ENCODE measurements at regions not wholly inside any gene's neighbourhood (a gene's known extent, or its start where the extent isn't known, plus 50 kb on each side); places are given as distances from the start of the nearest gene placed in this dataset.
"Not testable (repeated sequence)": the region's sequence is repeated elsewhere in the genome, so short reads cannot be mapped to it uniquely, and the experiment has no call there.

DNA sequence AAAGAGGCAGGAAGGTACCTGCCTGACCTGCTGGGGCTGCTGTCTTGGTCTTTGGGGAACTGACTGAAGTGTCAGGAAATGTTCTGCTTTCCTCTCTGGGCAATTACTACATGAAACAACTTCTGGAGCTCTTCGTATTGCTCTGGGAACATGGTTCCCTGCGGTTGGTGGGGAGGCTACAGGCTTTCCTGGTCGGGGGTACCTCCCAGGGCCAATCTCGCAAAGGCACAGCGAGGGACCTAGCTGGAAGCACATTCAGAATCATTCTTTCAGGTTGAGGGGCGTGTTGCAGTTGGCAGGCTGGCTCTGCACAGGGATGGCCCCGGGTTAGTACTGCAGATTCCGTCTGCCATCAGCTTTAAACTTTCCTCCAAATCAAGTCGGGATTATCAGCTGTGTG lies 88.9 kb upstream of the RANBP3L start:
- DNase-seq (ENCODE audit: low read depth): no peak

DNA sequence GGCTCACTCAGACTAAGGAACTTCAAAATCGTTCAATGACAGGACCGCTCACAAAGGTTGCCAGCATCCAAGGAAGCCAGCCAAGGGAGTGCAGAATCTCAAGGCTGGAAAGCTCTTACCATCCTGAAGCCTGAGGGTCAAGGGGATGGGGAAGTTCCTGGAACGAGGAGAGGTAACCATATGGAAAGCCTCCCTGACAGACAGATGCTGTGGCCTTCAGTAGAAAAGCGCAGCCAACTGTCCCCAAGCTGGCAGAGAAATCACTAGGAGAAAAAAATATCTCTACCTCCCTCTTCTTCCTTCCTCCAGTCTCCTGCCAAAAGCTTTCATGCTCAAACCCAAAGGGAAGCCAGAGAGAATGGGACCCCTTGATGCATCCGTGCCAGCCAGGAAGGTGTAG lies 90.5 kb upstream of the RANBP3L start:
- no peak for DNase-seq (ENCODE audit: low read depth)

DNA sequence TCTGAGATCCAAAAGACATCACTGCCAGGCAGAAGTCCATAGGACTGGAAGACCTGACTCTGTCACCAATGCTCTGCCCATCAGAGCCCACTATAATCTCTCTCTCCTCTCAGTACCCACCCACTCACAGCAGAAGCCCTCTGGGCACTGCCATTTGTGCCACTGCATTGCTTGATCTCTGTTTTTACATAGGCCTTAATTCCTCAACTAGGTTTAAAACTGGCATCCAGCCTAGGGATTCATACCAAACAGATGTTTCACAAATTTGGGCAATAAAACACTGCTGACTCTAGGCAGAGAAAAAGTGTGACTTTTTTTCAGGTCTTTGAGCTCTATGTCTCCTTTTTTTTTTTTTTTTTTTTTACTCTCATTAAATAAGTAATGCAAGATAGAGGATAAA lies 91.1 kb upstream of the RANBP3L start:
- no peak for DNase-seq (ENCODE audit: low read depth)

DNA sequence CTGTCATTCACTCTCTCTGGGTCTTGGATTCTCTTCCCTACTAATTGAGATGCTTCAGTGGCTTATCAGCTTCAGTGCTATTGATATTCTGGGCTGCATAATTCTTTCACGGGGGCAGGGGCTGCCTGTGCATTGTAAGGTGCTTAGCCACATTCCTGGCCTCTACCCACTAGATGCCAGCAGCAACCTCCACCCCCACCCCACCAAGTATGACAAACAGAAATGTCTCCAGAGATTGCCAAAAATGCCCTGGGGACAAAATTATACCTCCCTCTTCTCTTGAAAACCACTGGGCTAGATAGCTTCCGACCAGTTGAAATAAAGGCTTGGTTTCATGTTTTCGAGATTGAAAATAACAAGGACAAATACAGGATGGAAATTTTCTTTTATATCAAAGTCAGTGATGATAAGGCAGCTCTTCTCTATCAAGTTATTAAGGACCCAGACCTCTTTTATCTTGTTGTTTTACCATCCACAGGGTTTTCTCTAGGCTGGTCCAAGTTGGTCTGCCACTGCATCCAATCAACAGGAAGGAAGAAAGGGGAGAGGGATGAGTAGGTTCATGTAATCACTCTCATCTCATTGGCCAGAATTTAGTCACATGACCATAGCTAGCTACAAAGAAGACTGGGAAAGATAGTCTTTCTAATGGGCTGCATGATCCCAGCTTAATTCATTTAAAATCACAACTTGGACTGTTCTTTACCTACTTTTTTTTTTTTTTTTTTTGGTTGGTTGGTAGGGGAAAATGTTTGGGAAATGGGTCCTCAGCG lies 92.1 kb upstream of the RANBP3L start:
- no peak for DNase-seq (ENCODE audit: low read depth)

DNA sequence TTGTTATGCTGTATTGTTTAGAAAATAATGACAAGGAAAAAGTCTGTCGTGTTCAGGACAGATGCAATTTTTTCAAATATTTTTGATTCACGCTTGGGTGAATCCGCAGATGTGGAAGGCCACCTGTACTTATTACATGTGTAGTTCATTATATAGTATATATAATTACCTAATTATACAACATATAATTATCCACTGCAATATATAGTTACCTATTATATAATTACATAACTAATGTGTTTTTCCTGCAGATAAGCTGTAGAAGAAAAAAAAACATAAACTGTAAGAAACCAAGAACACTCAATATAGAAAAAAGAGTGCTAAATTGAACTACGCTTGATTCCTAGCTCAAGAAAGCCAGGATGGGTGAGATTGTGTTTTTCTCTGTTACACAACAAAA lies 93.6 kb upstream of the RANBP3L start:
- no peak for DNase-seq (ENCODE audit: low read depth)

DNA sequence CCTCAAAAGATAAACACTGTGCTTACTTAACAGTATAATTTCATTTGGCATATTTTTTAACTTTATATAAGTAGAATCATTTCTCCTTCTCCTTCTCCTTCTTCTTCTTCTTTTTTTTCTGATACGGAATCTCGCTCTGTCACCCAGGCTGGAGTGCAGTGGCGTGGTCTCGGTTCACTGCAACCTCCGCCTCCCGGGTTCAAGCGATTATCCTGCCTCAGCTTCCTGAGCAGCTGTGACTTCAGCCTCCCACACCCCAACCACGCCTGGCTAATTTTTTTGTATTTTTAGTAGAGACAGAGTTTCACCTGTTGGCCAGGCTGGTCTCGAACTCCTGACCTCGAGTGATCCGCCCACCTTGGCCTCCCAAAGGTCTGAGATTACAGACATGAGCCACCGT lies 94.2 kb upstream of the RANBP3L start:
- DNase-seq (ENCODE audit: low read depth): not testable (repeated sequence)

DNA sequence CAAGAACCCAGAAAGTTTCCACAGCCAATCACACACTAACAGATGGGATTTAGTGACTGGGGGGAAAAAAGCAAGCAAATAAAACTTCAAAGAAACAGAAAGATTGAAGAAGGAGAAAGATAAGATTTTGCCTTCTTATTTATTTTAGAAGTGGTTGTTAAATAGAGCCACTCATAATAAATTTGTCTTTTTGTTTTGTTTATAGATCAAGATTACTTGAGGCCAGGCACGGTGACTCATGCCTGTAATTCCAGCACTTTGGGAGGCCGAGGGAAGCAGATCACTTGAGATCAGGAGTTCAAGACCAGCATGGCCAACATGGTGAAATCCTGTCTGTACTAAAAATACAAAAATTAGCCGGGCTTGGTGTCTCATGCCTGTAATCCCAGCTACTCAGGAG lies 94.9 kb upstream of the RANBP3L start:
- DNase-seq (ENCODE audit: low read depth): no peak

DNA sequence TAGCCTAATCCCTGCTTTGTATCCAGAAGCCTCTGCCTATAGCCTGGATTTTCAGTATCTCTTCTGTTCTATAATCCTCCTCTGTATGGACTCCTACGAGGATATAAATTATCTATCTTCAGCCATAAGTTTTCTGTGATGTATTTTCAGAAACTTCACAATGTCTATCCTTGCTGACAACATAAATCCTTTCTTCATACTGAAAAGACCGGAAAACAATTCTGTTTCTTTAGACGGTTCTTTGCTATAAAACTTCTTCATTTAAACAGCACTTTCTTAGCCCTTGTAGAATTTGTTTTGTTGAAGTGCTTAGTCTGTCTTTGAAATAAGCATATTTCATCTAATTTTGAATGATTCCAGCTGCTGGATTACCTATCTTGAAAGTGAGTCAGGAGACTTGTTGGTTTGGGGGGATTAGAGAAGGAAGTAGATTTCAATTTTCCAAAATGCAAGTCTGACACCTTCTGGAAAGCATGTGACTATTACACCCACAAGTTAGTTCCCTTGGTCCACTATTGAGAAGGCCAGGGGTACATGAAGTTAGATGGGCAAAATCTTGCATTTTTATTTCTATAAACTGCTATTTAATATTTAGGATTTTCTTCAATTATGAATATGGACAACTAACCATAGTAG lies 96.3 kb upstream of the RANBP3L start:
- no peak for DNase-seq (ENCODE audit: low read depth)

DNA sequence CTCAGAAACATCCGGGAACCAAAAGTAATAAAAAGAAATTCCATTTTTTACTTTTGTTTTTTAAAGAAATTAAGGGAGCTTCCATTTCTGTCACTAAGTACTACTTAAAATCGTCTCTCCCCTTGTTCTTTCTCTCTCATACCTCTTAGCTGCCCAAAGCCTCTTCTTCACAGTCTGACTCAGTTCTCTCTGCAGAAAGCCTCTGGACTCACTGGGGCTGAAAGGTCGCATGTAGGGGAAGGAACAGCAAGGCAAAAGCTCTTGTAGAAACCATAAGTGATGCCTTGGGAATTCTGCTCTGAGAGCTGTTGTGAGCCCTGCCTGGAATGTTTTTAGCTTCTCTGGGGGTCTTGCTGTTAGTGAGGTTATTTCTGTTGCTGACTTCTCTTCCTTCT lies 100.8 kb upstream of the RANBP3L start:
- no peak for DNase-seq (ENCODE audit: low read depth)

DNA sequence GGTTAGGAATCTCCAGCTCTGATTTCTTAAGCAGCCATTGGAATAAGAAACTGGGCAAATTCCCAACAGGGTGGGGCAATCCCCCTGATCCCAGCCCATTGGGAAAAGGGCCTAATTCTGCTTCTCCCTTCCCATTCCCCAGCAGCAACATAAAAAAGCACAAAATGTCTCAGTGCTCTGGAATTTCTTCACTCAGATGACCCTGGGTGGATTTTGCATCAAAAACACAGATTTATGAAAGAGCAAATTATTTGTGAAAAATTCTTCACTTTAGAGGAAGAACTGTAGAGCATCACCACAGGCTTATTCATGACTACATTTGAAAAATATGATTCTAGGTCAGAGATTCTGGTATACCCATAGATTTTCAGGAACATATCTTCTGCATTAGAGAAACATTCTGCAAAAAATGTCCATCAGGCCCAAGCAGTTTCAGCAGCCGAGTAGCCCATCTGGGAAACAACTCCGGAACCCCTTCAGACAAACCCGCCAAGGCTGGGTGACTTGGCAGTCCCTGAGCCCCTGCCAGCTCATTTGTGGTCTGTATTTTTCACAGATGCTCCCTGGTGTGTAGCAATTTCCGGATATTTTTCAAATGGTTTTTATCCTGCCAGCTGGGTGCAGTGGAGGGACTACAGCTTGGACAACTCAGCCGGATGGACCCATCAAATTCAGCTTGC lies 102.1 kb upstream of the RANBP3L start:
- DNase-seq (ENCODE audit: low read depth): no peak

DNA sequence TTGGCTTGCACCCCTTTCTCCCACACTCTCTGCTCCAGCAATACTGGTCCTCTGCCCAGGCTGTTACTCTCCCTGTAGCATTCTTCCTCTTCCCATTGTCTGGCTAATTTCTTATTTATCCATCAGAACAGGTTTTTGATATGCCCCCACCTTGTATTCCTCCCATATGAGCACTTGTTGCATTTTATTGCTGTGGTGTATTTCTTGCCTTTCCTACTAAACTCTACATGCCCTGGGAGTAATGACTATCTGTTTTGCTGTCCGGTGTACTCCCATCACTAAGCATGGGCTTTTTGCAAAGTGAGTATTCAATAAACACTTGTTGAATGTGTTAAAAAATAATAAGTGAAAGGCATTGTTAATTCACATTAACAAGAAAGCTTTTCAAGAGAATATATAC lies 104.3 kb upstream of the RANBP3L start:
- DNase-seq (ENCODE audit: low read depth): no peak

DNA sequence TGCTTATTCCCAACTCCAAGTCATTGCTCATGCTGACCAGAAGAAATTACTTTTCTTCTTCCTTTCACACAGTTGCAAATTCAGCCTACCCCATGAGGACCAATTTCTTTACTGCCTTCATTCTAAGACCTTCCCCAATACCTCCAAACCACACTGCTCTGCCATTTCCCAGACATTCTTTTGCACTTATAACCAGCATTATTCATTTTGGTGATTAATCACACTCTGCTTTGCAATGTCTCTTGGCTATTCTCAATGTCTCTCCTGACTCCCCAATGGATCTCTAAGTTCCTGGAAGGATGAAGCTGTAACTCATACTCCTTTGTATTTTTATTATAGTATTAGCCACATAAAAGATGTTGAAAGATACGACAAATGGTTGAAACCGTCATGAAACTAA lies 105.7 kb upstream of the RANBP3L start:
- DNase-seq (ENCODE audit: low read depth): no peak

DNA sequence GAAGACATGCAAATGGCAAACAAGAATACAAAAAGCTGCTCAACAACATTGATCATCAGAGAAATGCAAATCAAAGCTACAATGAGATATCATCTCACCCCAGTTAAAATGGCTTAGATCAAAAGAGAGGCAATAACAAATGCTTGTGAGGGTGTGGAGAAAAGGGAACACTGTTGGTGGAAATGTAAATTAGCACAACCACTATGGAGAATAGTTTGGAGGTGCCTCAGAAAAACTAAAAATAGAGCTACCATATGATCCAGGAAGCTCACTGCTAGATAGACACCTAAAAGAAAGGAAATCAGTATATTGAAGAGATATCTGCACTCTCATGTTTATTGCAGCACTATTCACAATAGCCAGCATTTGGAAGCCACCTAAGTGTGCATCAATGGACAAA lies 108.0 kb upstream of the RANBP3L start:
- DNase-seq (ENCODE audit: low read depth): not testable (repeated sequence)

DNA sequence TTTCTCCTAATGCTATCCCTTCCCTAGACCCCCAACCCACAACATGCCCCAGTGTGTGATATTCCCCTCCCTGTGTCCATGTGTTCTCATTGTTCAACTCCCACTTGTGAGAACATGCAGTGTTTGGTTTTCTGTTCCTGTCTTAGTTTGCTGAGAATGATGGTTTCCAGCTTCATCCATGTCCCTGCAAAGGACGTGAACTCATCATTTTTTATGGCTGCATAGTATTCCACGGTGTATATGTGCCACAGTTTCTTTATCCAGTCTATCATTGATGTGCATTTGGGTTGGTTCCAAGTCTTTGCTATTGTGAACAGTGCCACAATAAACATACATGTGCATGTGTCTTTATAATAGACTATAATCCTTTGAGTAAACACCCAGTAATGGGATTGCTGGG lies 109.0 kb upstream of the RANBP3L start:
- DNase-seq (ENCODE audit: low read depth): not testable (repeated sequence)

DNA sequence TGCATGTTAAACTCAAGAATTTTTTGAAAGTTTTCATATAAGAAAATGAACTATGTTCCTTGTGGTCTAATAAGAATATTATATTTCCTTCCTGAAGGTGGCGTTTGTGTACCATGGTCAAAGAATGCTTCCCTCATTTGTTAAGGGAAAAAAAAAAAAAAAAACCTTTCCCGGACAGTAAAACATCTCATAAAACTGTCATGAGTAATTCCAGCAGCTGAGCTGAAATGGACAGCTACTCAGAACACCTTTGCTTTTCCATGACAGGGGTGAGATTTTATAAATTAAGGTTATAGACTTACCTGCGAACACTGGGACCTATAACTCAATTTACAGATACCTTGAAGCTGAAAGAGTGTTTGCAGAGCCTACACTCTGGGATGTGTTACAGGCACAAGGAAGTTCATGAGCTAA lies 113.2 kb upstream of the RANBP3L start:
- DNase-seq (ENCODE audit: low read depth): no peak

DNA sequence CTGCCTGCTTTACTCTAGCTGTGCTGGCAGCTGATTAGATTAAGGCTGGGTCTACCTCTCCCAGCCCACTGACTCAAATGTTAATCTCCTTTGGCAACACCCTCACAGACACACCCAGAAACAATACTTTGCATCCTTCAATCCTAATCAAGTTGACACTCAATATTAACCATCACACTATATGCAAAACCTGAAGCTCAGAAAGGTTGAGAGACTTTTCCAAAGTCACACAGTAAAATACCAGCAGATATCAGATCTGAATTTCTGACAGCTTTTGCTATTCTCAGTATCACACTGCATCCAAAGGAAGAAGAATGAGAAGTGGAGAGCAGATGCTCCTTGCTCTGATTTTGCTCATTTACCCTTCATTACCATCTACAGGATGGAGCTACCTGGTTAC lies 114.9 kb upstream of the RANBP3L start:
- no peak for DNase-seq (ENCODE audit: low read depth)

DNA sequence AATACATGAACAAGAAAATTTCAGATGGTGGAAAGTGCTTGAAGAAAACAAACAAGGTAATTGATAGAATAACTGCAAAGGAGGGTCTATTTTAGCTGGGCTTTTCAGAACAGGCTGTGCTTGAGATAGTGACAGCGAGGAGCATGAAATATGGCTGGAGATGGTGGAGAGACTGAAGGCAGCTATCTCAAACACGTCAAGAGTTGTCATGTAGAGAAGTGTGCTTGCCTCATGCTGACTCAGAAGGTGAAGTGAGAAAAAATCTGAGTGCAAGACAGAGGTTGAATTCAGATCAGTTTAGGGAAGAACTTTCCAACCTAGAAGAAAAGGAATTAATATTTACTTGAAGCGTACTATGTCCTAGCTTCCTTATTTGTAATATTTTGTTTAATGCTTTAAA lies 115.5 kb upstream of the RANBP3L start:
- DNase-seq (ENCODE audit: low read depth): no peak

DNA sequence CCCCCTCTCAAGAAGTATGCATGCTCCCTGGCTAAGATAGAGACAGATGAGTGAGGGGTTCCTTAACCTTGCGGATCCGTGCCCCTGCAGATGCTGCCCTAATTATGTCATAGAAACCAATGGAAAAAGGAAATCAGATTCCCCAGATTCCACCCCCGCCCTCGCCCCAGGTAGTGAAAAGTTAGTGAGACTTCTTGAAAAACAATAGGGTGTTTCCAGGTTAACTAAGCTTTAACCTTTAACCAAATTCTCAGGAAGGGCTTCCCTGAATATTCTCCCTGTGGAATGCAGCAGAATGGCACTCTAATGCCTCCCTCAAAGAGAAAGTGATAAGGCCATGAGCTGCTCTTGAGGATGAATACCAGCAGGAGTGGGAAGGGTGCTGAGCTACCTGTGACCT lies 116.0 kb upstream of the RANBP3L start:
- DNase-seq (ENCODE audit: low read depth): no peak

DNA sequence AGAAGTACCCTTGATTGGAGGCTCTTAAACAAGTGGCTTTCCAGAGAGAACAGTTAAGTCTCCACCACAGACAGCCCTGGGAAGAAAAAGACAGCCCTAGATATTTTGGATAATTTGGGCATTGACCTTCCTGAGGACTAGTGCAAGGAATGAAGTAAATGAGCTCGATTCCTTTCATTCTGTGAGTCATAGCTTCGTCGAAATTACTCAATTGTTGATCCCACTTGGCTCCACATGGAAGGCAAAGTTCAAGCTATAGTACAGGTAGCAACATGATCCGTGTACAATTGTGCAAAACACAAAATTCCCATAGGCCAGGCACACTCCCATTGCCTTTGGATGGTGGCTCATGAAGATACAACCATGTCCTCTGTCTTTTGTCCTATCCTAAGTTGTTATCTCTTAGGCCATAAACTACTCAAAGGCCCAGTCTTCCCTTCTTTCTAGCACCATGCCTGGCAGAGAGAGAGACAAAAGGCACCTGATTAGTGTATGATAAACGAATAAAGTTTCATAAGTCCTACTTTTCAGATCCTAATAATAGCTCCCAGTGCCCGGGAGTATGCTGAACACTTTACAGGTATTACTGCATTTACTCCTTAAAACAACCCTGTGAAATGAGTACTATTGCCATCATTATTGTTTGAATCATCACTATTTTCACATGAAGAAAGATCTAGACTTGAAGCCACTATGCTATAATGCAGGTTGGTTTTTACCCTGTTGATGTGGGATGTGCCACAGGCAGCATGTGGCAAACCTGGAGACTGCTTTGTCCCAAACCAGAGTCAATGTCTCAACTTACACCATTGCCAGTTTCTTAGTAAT lies 116.7 kb upstream of the RANBP3L start:
- no peak for DNase-seq (ENCODE audit: low read depth)

DNA sequence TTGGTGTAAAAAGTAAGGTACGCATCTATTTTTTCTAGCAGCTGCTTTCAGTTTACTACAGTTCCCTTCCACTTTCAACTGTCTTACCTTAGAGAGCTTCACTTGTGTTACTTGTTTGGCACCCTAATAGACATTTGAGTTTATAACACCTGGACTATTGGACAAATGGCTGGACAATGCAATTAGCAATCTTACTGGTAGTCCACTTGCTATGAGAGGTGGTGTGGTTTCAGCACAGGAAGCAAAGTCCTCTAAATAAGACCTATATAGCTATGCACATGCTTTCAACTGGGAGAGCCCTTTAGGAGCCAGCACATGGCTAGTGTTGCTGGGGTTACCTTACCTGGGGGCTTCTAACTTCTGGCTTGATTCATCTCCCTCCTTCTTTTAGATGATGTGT lies 119.6 kb upstream of the RANBP3L start:
- no peak for DNase-seq (ENCODE audit: low read depth)

DNA sequence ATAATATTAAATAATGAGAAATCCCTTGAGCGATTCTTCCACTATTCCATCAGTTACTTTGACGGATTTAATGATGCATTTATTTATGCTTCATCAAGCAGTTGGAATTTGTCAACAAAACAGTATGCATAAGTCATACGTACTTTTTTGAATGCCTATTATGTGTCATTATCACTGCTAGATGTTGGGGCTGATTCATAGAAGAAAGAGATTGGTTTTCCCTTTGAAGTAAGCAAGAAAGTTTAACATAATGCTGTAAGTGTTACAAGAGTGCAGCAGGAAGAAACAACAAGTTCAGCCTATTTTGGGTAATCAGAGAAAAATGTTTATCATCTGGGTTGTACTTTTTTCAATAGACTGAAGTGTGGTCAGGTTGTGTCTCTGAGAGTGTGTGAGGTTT lies 121.2 kb upstream of the RANBP3L start:
- no peak for DNase-seq (ENCODE audit: low read depth)

DNA sequence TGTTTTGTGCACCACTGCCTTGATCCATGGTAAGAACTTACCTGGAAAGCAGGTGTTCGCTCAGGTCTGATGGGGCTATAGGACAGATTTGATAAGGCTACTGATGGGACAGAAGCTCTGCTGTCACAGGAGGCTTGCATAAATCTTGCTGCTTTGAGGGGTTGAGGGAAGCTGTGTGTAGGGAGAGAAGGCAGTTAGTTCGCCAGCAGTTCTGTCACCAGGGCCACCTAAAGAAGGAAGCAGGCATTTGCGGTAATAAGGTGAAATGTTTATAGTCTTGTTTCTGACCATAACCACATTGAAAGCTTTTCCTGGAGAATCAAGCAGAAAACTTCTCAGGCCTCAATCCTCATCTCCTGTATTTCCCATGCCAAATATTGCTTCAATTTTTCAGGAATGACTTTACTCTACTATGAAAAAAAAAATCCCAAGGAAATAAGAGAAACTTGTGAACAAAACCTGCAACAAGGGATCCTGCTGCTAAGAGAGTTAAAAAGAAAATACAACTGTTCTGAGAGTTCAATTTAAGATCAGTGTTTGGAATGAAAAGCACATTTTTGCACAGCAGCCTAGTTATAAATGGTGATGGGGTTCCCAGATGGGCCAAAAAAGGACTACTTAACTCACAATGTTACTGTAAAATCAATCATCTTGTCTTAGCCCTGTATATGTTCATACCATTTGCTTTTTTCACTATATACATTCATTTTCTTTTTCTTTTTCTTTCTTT lies 122.0 kb upstream of the RANBP3L start:
- DNase-seq (ENCODE audit: low read depth): no peak
